ENCODE measurements at regions not wholly inside any gene's neighbourhood (a gene's known extent, or its start where the extent isn't known, plus 50 kb on each side); places are given as distances from the start of the nearest gene placed in this dataset.

- Histone ChIP-seq H3K9ac (no peak overlapping the region), H2AFZ (ENCODE audit: low read depth) (no peak overlapping the region), H3F3A (replicated peaks; ENCODE audit: insufficient read depth) (no peaks in the 10 kb centered on the region), H4K20me1 (ENCODE audit: insufficient read depth) (no peaks in the 10 kb centered on the region), H3K4me3 (ENCODE audit: low read depth in 2 of 2, low read length in 1 of 2) (no peak overlapping the region), H3K27me3 (ENCODE audit: insufficient read depth) (no peaks in the 10 kb centered on the region), H3K36me3 (replicated peaks in 1 of 2; ENCODE audit: control insufficient read depth in 1 of 2, insufficient read depth in 2 of 2, low read length in 1 of 2) (no peaks in the 10 kb centered on the region), H3K27ac (ENCODE audit: low read depth in 2 of 2, low read length in 1 of 2) (no peak overlapping the region), H3K9me2 (no peaks in the 10 kb centered on the region), H3K9me3 (0 out of 2 replicates have a peak, but pooled peaks cover 3% of the 10 kb centered on the region), H3K4me2 (no peak overlapping the region), H3K79me2 (ENCODE audit: insufficient read depth) (no peaks in the 10 kb centered on the region), H3K4me1 (ENCODE audit: control insufficient read depth in 1 of 2, insufficient read depth in 2 of 2, low read depth in 1 of 2, low read length in 1 of 2) (no peaks in the 10 kb centered on the region)
- WGBS (ENCODE audit: low lambda C conversion rate) = 37% methylated on average over 1 of the region's 1 CpG
- ChIA-PET POLR2A (no interaction called here), CTCF (no interaction called here)
- TF ChIP-seq FOXJ3 (CRISPR knock-in tag; IDR thresholded peaks at IDR 0.05) = no peak
- TF ChIP-seq TEAD4 (IDR thresholded peaks at IDR 0.05; ENCODE audit: borderline replicate concordance, insufficient read depth) = no peak
- TF ChIP-seq RXRA (IDR thresholded peaks at IDR 0.05; ENCODE audit: borderline replicate concordance, low read depth) = no peak
- TF ChIP-seq MXI1 (IDR thresholded peaks at IDR 0.05; ENCODE audit: low read depth, low read length) = no peak
- no peak for TF ChIP-seq PBX3 (IDR thresholded peaks at IDR 0.05)
- TF ChIP-seq MEF2A (IDR thresholded peaks at IDR 0.05; ENCODE audit: borderline replicate concordance, low read depth) = no peak
- TF ChIP-seq ZBTB33 (IDR thresholded peaks at IDR 0.05; ENCODE audit: borderline replicate concordance, low read depth) = no peak
- TF ChIP-seq USF1 (IDR thresholded peaks at IDR 0.05; ENCODE audit: borderline replicate concordance, low read depth) = no peak
- TF ChIP-seq NFIC (IDR thresholded peaks at IDR 0.05; ENCODE audit: borderline replicate concordance) = no peak
- no peak for TF ChIP-seq FOSL2 (IDR thresholded peaks at IDR 0.05; ENCODE audit: borderline replicate concordance, low read depth)
- no peak for TF ChIP-seq POLR2AphosphoS5 (IDR thresholded peaks at IDR 0.05; ENCODE audit: low read depth, low read length)
- no peak for TF ChIP-seq CHD2 (IDR thresholded peaks at IDR 0.05; ENCODE audit: low read length, partially characterized antibody)
- TF ChIP-seq GABPA (IDR thresholded peaks at IDR 0.05; ENCODE audit: low read depth) = no peak
- no peak for TF ChIP-seq TCF12 (IDR thresholded peaks at IDR 0.05)
- TF ChIP-seq USF2 (IDR thresholded peaks at IDR 0.05; ENCODE audit: borderline replicate concordance, low read depth, low read length) = no peak
- no peak for TF ChIP-seq REST (IDR thresholded peaks at IDR 0.05; ENCODE audit: low read depth, low read length)
- TF ChIP-seq MAX (IDR thresholded peaks at IDR 0.05; ENCODE audit: low read depth) = no peak
- no peak for TF ChIP-seq RFX5 (IDR thresholded peaks at IDR 0.05; ENCODE audit: low read length)
- DNase-seq = no peak
Observed at GRCh38 chr6:81023709-81024108, 728.8 kb downstream of the TENT5A start.
